KOPT-K1 (cell line): ENCODE measurements at regions not wholly inside any gene's neighbourhood (a gene's known extent, or its start where the extent isn't known, plus 50 kb on each side); places are given as distances from the start of the nearest gene placed in this dataset.

Source experiments
- H3K27ac ChIP-seq: fragments of 200-600 bp; sonication (generic); 2 replicates; pipeline ENCODE4 v1.5.1; 2016; ENCODE audit warnings: antibody characterized with exemption, mild to moderate bottlenecking, low read depth, low read length; ENCODE audit not compliant: poor library complexity, severe bottlenecking
- H3K36me3 ChIP-seq: fragments of 200-600 bp; sonication (generic); 2 replicates; pipeline ENCODE4 v1.5.1; 2017; ENCODE audit warnings: antibody characterized with exemption, mild to moderate bottlenecking, low read length, moderate library complexity; ENCODE audit not compliant: insufficient read depth
- H3K9me3 ChIP-seq: fragments of 200-600 bp; sonication (generic); 2 replicates; pipeline ENCODE4 v1.5.1; 2017; ENCODE audit warnings: antibody characterized with exemption, low read length, mild to moderate bottlenecking; ENCODE audit not compliant: insufficient read depth, poor library complexity, severe bottlenecking

GRCh38 chr5:158287643-158288271, 428.8 kb upstream of the CLINT1 start:
- Histone ChIP-seq H3K27ac (no peak overlapping the region), H3K36me3 (no peaks in the 10 kb centered on the region), H3K9me3 (no peaks in the 10 kb centered on the region)

GRCh38 chr5:158286827-158287226, 427.9 kb upstream of the CLINT1 start:
- Histone ChIP-seq H3K9me3 (no peaks in the 10 kb centered on the region), H3K36me3 (no peaks in the 10 kb centered on the region), H3K27ac (no peak overlapping the region)

GRCh38 chr5:158285698-158286097, 426.8 kb upstream of the CLINT1 start:
- H3K27ac ChIP-seq: no peak overlapping the region
- no peaks in the 10 kb centered on the region for H3K9me3 ChIP-seq
- H3K36me3 ChIP-seq: no peaks in the 10 kb centered on the region

- Histone ChIP-seq H3K36me3 (no peaks in the 10 kb centered on the region), H3K9me3 (no peaks in the 10 kb centered on the region), H3K27ac (no peak overlapping the region)
These were observed 425.3 kb upstream of the CLINT1 start for GRCh38 chr5:158284242-158284641.

- no peaks in the 10 kb centered on the region for H3K36me3 ChIP-seq
- no peaks in the 10 kb centered on the region for H3K9me3 ChIP-seq
- no peak overlapping the region for H3K27ac ChIP-seq
These were observed 424.5 kb upstream of the CLINT1 start for GRCh38 chr5:158283397-158283796.

- Histone ChIP-seq H3K36me3 (no peaks in the 10 kb centered on the region), H3K9me3 (no peaks in the 10 kb centered on the region), H3K27ac (no peak overlapping the region)
These were observed 419.4 kb upstream of the CLINT1 start for GRCh38 chr5:158278216-158278925.

- Histone ChIP-seq H3K27ac (no peak overlapping the region), H3K36me3 (no peaks in the 10 kb centered on the region), H3K9me3 (no peaks in the 10 kb centered on the region)
These were observed 418.3 kb upstream of the CLINT1 start for GRCh38 chr5:158277276-158277675.

GRCh38 chr5:158276692-158277091, 417.7 kb upstream of the CLINT1 start:
- no peak overlapping the region for H3K27ac ChIP-seq
- no peaks in the 10 kb centered on the region for H3K36me3 ChIP-seq
- H3K9me3 ChIP-seq: no peaks in the 10 kb centered on the region

- Histone ChIP-seq H3K36me3 (no peaks in the 10 kb centered on the region), H3K27ac (no peak overlapping the region), H3K9me3 (no peaks in the 10 kb centered on the region)
These were observed 416.6 kb upstream of the CLINT1 start for GRCh38 chr5:158275511-158275910.

- Histone ChIP-seq H3K9me3 (no peaks in the 10 kb centered on the region), H3K27ac (no peak overlapping the region), H3K36me3 (no peaks in the 10 kb centered on the region)
These were observed 414.1 kb upstream of the CLINT1 start for GRCh38 chr5:158273035-158273434.

GRCh38 chr5:158272409-158272808, 413.5 kb upstream of the CLINT1 start:
- no peak overlapping the region for H3K27ac ChIP-seq
- no peaks in the 10 kb centered on the region for H3K36me3 ChIP-seq
- no peaks in the 10 kb centered on the region for H3K9me3 ChIP-seq

- Histone ChIP-seq H3K9me3 (no peaks in the 10 kb centered on the region), H3K27ac (no peak overlapping the region), H3K36me3 (no peaks in the 10 kb centered on the region)
These were observed 412.1 kb upstream of the CLINT1 start for GRCh38 chr5:158270996-158271554.

GRCh38 chr5:158268286-158268685, 409.3 kb upstream of the CLINT1 start:
- Histone ChIP-seq H3K27ac (no peak overlapping the region), H3K9me3 (no peaks in the 10 kb centered on the region), H3K36me3 (no peaks in the 10 kb centered on the region)

- no peaks in the 10 kb centered on the region for H3K36me3 ChIP-seq
- no peaks in the 10 kb centered on the region for H3K9me3 ChIP-seq
- H3K27ac ChIP-seq: no peak overlapping the region
These were observed 408.3 kb upstream of the CLINT1 start for GRCh38 chr5:158267228-158267627.

- Histone ChIP-seq H3K9me3 (no peaks in the 10 kb centered on the region), H3K36me3 (no peaks in the 10 kb centered on the region), H3K27ac (no peak overlapping the region)
These were observed 407.2 kb upstream of the CLINT1 start for GRCh38 chr5:158265931-158266700.
